Tongue (tissue), 1 donor: ENCODE measurements at regions not wholly inside any gene's neighbourhood (a gene's known extent, or its start where the extent isn't known, plus 50 kb on each side); places are given as distances from the start of the nearest gene placed in this dataset.
"Not testable (repeated sequence)": the region's sequence is repeated elsewhere in the genome, so short reads cannot be mapped to it uniquely, and the experiment has no call there.

Experiments used
- DNase-seq: peaks from one replicate; pipeline ENCODE4 v3.0.0-alpha.2; 2015

DNA sequence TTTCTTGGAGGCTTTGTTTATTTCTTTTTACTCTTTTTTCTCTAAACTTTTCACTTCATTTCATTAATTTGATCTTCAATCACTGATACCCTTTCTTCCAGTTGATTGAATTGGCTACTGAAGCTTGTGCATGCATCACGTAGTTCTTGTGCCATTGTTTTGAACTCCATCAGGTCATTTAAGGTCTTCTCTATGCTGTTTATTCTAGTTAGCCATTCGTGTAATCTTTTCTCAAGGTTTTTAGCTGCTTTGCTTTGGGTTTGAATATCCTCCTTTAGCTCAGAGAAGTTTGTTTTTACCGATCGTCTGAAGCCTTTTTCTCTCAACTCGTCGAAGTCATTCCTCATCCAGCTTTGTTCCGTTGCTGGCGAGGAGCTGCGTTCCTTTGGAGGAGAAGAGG, 189.9 kb downstream of the TTC6 start:
- not testable (repeated sequence) for DNase-seq

DNA sequence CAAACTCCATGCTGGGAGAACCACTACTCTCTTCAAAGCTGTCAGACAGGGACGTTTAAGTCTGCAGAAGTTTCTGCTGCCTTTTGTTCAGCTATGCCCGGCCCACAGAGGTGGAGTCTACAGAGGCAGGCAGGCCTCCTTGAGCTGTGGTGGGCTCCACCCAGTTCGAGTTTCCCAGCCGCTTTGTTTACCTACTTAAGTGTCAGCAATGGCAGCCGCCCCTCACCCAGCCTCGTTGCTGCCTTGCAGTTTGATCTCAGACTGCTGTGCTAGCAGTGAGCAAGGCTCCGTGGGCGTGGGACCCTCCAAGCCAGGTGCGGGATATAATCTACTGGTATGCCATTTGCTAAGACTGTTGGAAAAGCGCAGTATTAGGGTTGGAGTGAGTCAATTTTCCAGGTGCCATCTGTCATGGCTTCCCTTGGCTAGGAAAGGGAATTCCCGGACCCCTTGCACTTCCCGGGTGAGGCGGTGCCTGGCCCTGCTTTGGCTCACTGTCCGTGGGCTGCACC, 190.7 kb downstream of the TTC6 start:
- not testable (repeated sequence) for DNase-seq

DNA sequence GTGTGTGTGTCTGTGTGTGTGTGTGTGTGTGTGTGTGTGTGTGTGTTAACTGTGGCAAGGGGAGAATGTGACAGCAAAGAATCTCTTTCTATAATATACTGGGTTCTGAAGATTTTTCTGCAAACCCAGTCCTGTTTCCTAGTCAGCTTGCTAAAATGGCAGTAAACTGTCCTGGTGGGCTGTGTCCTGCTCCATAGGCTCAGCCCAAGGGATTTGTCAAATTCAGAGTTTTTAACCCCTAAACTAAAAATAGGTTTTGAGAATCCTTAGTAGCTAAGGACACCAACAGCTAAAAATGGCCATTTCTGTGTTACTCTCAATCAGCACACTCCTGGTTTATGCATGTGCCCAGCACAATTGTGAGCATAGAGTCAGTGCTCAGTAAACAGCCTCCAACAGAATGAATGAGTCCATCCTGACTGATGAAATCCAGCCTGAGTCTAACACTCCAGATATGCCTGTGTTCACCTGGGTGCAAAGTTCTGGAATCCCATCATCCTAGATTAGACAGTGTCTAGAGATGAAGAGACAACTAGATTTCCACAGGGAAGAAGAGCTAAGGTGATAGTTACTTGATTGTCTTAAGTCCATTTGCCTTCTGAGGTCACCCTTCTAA, 192.6 kb downstream of the TTC6 start:
- no peak for DNase-seq

DNA sequence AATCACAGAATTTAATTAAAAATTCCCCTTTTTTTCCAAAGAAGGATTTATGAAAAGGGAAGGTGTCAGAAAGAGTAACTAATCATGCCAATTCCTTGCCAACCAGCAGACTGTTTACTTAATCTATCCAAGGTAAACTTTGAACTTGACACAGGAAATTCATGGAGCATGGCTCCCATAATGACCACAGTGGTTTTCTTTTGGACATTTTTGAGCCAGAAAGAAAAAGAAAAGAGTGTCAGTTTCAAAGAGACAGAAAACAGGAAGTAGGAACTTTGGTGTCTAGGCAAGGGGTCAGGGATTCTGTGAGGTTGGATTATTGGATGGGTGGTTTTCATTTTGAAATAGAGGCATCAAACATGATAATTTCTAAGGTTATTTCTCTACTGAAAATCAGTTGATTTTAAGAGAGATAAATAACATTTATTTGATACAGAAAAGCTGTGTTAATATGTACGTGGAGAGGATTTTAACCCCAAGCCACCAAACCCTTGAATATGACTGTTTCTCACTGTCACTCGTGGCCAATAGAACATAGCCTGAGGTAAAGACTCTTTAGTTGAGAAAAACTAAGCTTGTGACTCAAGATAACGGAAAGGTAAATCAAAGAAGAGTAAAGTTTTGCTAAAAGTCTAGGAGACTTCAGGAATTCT, 196.1 kb downstream of the TTC6 start:
- DNase-seq = no peak

DNA sequence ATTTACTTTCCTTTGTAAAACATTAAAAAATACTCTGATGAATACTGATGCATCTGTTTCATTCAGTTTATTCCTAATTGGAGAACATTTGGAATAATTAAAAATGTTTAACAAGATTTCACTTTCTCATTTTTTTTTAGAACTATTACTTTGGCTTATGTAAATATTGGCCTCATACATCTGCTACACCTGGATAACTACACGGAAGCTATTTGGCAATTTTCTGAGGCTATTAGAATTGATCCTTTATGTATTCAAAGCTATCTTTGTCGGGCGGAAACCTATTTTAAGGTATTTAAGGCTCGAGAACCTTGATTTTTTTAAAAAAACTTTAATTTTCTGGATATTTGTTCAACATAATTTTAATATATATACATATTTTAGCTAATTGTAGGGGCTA, 196.7 kb downstream of the TTC6 start:
- no peak for DNase-seq

DNA sequence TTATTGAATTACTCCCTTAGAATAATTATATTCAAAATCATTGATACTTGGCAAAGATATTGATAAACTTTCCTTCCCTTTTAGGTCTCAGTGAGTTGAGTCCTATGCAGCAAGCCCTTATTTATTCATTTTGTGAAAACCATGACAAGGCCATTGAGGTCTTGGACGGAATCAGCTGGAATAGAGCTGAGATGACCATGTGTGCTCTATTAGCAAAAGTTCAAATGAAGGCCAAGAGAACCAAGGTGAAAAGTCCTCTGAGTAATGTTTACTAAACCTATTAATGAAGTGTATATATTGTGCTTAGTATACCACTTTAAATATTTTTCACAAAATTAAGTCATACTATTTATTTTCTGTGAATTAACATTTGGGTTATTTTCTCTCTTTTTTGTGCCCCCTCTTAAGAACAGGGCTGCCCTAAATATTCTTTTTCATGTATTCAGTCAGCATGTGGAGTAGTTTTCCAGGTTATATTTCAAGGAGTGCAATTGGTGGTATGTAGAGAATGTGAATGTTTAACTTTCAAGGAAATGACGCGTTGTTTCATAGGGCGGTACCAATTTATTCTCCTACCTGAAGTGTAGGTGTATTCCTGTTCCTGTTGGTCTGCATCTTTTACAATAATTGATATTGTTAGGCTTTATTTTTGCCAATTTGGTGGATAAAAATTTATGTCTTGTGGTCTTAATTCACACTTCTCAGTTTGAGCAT, 201.4 kb downstream of the TTC6 start:
- DNase-seq = no peak

DNA sequence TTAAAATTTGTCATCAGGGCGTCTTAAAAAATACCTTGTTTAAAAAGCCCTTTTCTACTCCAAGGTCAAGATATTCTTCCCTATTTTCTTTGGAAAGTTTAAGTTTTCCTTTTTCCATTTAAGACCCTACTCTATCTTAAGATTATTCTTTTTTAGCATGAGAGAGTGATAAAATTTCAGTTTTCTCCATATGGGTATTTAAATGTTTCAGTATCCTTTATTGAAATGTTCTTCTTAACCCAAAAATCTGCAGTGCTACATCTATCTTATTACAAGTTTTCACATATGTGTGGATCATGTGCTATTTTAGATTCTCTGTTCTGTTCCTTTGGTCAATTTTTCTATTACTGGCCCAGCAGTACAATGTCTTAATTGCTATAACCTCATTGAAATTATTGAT, 202.2 kb downstream of the TTC6 start:
- no peak for DNase-seq

DNA sequence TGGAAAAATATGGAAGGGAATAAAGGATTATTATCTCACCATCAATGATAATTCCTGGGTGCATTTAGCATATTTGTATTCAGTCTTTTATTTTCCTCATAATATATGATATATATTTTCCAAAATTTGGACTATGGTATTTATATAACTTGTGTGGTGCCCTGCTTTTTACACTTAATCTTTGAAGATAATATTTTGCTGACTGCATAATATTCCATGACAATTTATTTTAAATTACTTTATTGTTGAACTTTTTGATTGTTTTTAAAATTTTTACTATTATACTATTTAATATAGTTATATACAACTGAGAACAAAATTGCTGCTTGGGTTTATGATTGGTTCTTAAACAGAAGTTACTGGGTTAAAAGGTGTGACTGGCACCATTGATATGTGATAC, 212.3 kb downstream of the TTC6 start:
- no peak for DNase-seq

DNA sequence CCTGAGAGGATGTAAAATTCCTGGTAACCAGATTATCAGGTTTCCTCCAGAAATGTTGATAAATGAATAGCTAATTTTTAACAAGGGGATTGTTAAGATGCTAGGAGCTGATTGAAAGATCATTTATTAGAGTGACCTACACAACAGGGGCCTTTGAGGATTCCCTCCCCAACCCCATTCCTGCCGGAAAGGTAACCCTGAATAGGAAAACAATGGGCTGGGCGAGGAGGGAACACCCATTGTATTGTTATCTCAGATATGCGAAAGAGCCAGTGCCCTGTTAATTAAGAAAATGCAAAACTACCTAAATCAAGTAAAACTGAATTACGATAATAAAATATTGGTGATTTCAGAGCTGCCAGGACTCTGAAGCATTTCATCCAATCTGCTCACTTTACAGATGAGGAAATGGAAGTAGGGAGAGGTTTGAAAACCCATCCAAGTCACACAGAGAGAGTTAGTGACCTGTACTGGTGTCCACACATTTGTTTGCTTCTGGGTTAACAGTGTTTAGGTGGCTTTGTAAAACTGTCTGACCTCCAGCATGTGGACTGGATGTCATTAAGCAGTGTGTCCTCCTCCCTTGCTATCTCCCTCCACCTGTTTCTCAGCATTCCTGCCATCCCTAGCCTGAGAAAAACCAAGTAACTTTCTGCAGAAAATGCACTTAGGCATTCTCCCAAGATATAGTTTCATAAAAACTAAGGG, 214.8 kb downstream of the TTC6 start:
- DNase-seq = no peak

DNA sequence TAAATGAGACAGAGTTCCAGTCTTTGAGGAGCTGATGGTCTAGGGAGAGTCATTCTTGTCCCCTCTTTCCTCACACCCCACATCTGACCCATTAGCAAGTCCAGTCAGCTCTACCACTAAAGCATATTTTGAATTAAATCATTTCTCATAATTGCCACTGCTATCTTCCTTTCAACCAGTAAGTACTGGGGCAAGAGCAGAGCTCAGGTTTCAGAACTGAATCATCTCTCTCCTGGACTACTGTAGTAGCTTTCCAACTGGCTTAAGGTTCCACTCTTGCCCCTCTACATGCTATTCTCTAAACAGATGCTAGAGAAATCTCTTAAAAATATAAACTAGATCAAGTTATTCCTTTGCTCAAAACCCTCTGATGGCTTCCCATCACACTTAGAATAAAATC, 218.3 kb downstream of the TTC6 start:
- no peak for DNase-seq

DNA sequence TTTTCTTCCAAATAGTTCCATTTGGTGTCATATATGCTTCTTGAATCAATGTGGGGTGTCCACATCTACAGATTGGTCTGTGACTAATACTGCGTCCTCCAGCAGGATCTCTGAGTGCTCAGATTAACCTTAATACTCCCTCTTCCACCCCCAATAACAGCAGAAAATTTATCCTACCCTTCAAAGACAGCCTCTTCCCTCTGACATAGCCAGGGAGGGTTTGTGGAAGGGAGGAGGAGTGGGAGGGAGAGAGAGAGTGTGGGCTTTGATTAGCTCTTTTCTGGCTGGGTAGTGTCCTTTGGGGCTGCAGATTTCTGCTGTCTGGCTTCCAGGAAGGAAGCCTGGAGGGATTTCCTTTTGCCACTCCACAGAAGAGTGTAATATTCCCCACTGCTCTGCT, 220.7 kb downstream of the TTC6 start:
- no peak for DNase-seq

DNA sequence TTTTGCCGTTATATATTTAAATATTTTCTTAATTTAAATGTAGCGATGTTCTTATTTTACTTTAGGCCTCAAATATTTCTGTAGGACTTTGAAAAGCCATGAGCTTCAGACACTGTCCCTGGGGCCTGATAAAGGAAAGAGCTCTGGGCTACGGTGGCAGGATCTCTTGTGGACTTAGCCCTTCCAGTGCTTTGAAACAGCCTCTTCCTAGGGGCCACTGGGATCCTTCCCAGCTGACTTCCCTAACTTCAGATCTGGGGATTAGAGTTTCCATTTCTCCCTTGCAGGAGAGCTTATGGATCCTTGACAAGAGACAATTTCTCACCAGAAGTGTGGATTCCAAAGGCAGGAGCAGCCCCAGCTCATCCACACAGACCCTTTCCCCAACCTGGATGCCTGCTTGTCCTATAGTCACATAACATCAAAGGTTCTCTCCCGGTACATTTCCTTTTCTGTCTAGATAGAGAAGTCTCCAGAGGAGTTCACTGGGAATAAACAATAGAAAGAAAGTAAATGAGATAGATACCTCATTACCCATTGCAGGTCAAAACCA, 221.4 kb downstream of the TTC6 start:
- DNase-seq = no peak

DNA sequence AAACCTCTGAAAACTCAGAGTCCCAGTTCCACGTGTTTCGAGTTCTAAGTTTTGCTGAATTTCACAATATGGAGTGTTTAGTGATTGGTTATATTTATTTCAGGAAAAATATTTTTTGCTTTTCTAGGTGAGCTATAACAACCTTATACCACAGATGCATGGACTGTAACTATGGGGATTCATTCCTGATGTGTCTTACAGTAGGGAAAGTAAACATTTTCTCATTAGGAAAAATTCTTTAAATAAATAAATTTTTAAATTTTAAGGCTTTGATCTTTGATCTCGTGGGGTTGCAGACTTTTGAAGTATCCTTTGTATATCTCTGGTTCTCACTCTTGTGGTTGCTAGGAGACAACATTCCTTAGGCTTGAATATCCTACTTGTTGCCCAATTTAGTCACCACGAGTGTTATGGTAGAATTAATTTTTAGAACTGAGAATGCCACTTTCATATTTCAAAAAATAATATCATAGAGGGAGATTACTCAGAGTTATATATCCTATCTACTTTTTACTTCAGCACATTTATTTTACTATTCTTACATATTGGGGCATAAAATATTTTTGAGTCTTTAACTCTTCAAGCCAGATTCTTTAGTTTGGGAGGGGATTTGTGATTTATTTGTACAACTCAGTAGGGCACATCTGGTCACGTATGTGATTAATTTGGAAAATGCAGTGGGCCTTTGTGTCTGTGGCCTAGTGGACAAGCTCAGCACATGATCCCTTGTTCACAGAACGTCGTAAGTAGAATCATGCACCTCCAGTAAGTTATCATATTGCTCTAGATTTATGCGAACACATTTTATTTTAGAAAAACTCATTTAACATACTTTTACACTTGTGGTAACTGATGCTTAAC, 224.0 kb downstream of the TTC6 start:
- DNase-seq = peak; percentile 54

DNA sequence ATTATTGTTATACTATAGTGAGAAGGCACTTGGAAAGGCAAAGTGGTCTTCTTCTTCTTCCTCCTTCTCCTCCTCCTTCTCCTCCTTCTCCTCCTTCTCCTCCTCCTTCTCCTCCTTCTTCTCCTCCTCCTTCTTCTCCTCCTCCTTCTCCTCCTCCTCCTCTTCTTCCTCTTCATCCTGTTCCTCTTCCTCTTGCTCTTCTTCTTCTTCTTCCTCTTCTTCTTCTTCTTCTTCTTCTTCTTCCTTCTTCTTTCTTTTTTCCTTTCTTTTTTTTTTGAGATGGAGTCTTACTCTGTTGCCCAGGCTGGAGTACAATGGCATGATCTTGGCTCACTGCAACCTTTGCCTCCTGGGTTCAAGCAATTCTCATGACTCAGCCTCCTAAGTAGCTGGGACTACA, 225.4 kb downstream of the TTC6 start:
- not testable (repeated sequence) for DNase-seq

DNA sequence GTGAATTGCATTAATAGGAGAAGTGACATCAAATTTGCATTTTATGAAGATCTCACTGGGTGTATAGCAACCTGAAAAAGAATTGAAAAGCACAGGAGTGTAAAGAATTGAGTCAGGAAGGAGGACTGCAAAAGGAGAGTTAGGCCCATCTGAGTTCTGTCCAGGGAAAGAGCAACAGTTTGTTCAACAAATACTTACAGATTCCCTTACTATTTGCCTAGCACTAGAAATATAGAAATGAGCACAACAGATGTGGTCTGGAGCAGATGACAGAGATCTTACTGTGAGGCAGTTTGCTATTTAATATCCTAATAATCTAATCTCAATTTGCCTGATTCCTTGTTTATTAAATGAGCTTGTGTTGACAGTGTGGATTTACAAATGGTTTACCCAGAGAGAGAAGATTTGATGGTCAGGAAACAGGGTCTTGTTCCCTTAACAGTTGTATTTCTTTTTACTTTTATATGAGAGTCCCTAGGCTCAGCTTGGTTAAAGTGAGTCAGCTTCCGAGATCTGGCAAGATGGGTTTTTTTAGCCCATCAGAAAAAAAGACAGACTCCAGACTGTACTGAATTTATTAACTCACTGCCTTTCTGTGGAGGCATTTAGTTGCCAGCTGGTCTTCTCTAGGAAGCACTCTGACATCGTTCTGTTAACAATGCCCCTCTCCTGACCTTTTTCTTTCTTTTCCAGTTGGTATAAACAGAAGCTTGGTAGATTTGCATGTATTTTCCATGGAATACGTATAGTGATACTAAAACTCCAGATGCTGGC, 229.7 kb downstream of the TTC6 start:
- DNase-seq = no peak

DNA sequence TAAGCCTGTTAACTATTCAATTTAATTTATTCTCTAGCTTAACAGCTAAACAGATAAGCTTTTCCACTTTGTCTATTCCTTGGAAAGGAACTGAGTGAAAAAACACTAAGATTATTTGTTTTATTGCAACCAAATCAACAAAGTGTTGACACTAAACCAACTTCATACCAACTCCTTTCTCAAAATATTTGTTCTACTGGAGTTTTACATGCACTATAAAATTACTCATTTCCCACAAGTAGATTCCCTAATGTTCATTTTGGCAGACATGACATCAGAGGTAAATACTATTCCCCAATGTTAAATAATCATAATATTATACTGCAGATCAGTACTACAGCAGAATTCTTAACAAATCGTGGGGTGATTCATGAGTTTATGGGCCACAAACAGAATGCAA, 231.4 kb downstream of the TTC6 start:
- DNase-seq = no peak

DNA sequence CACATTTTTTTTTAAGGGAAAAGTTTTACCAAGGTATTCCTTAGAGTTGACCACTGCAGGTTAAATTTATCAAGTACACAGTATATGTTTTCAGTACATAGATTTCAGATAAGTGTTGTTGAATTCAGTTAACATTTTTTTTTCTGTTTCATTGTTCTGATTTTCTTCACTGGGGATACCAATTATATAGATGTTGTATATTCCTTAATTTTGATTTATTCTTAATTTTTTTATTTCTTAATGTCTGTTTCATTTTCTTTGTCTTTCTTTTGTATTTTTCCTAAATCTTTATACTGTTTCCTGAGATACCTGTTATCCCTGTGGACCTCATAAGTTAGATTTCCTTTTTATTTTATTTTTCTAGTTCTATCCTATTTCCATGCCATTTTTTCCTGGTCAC, 234.8 kb downstream of the TTC6 start:
- DNase-seq = no peak

DNA sequence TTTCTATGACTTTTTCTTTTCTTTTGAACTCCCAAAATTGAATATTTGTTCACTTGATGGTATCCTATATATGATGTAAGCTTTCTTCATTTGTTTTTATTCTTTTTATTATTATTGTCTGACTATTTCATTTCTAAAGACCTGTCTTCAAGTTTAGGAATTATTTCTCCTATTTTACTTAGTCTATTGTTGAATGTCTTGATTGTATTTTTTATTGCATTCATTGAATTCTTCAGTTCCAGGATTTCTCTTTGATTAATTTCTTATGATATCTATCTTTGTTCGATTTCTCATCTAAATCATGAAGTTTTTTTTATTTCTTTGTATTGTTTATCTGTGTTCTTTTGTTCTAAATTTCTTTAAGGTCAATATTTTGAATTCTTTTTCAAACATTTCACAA, 238.8 kb downstream of the TTC6 start:
- DNase-seq = no peak

DNA sequence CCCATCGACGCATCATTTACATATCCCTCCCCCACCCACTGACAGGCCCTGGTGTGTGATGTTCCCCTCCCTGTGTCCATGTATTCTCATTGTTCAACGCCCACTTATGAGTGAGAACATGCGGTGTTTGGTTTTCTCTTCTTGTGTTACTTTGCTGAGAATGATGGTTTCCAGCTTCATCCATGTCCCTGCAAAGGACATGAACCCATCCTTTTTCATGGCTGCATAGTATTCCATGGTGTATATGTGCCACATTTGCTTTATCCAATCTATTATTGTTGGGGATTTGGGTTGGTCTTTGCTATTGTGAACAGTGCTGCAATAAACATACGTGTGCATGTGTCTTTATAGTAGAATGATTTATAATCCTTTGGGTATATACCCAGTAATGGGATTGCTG, 243.3 kb downstream of the TTC6 start:
- DNase-seq = not testable (repeated sequence)

DNA sequence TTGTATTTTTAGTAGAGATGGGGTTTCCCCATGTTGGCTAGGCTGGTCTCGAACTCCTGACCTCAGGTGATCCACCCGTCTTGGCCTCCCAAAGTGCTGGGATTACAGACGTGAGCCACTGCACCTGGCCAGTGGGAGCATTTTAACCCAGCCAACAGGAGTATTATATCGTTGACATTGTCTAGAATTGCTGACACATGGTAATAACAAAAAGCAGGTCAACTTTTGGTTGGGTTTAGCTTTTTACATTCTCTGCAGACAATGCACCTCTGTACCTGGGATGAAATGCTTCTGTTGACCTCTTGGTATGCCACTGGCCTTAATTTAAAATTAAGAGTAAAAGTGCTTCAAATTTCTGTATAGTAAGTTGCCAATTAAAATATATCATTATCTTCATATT, 245.6 kb downstream of the TTC6 start:
- not testable (repeated sequence) for DNase-seq

DNA sequence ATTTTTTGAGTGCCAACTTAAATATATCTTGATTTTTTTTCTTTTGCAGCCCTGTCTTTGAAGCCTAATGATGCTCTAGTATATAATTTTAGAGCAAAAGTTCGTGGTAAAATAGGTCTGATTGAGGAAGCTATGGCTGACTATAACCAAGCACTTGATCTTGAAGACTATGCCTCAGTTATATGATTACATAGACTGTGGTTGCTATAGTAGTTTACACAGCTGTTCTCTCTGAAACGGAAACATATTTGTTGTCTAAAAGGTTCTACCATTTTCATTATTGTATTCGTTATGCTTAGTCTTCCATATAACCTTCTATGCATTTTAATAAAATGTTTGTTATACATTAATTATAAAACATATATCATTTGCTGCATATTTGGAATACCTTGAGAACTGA, 246.7 kb downstream of the TTC6 start:
- DNase-seq = no peak
